HepG2 (cell line): ENCODE measurements at regions not wholly inside any gene's neighbourhood (a gene's known extent, or its start where the extent isn't known, plus 50 kb on each side); places are given as distances from the start of the nearest gene placed in this dataset.

Experiments used
- ATAC-seq: fragments of 200-7000 bp; cut with Tn5 transposase; 3 replicates; pipeline ENCODE4 v1.9.1; 2020; ENCODE audit warnings: mild to moderate bottlenecking, moderate library complexity
- BruUV-seq: library from RNA; stranded (reverse); fragments of 400-500 nt; replicated peaks from 2 replicates; lab custom pipeline; 2021; lab: Mats Ljungman, UMichigan
- CTCF ChIA-PET: fragments of 300-600 bp; formaldehyde crosslinking; extraction: SDS; loops from one replicate; lab custom pipeline; 2021; ENCODE audit warnings: low total read pairs, inconsistent platforms, low intra/inter-chr PET ratio; lab: Yijun Ruan, JAX
- POLR2A ChIA-PET: fragments of 350-600 bp; sonication (Branson Sonifier 250); formaldehyde crosslinking; loops from one replicate; lab custom pipeline; 2020; ENCODE audit warnings: antibody characterized with exemption, inconsistent platforms; lab: Yijun Ruan, JAX
- DNase-seq: peaks from one replicate; pipeline ENCODE4 v3.0.0-alpha.2; 2015; ENCODE audit warnings: low spot score
- FAIRE-seq: peaks from 3 replicates; lab custom pipeline; 2011; peaks lifted over from hg19 to GRCh38; lab: Jason Lieb, UNC
- H2AFZ ChIP-seq: one replicate; pipeline ENCODE4 v1.6.1; 2011; ENCODE audit warnings: low read length, inconsistent platforms
- H3K27ac ChIP-seq: fragments of 300-600 bp; 3 replicates; pipeline ENCODE4 v1.8.0; 2011; ENCODE audit warnings: mixed run types, mild to moderate bottlenecking, mixed read lengths, low read length, inconsistent platforms; ENCODE audit not compliant: insufficient read depth; ENCODE audit errors: extremely low read length
- H3K27me3 ChIP-seq, 2 experiments: fragments of 200-600 bp in 1 of 2; 2 replicates in 1 of 2; 3 replicates in 1 of 2; pipeline versions ENCODE4 v1.6.0 to v1.8.0; 2011; ENCODE audit warnings: low read length in 2 of 2, mild to moderate bottlenecking in 2 of 2, moderate library complexity in 2 of 2, inconsistent platforms in 1 of 2; ENCODE audit not compliant: insufficient read depth in 2 of 2, control insufficient read depth in 1 of 2
- H3K36me3 ChIP-seq, 2 experiments: fragments of 200-600 bp in 1 of 2; replicated peaks in 1 of 2; 2 replicates in 1 of 2; 3 replicates in 1 of 2; pipeline versions ENCODE4 v1.5.1 to v1.8.0; 2011; ENCODE audit warnings: low read length in 2 of 2, inconsistent platforms in 1 of 2; ENCODE audit not compliant: insufficient read depth in 2 of 2, control insufficient read depth in 1 of 2
- H3K4me1 ChIP-seq: 2 replicates; pipeline ENCODE4 v1.5.1; 2012; ENCODE audit warnings: low read length, inconsistent platforms; ENCODE audit not compliant: insufficient read depth
- H3K4me2 ChIP-seq: 2 replicates; pipeline ENCODE4 v1.6.0; 2011; ENCODE audit warnings: low read depth, low read length, inconsistent platforms
- H3K4me3 ChIP-seq, 3 experiments: fragments of 200-600 bp in 1 of 3; sonication (generic), shearing (Covaris generic) in 1 of 3; replicated peaks in 1 of 3; 2 replicates each; pipeline ENCODE4 v1.5.1; 2011 to 2016; ENCODE audit warnings: low read length in 3 of 3, inconsistent platforms in 2 of 3, low read depth in 2 of 3, mild to moderate bottlenecking in 2 of 3, control low read depth in 1 of 3, mixed read lengths in 1 of 3; ENCODE audit not compliant: insufficient read depth in 1 of 3
- H3K79me2 ChIP-seq: one replicate; pipeline ENCODE4 v1.6.1; 2011; ENCODE audit warnings: low read length, inconsistent platforms; ENCODE audit not compliant: insufficient read depth
- H3K9ac ChIP-seq: 2 replicates; pipeline ENCODE4 v1.6.0; 2011; ENCODE audit warnings: mild to moderate bottlenecking, low read depth, low read length, inconsistent platforms; ENCODE audit not compliant: insufficient read depth
- H3K9me3 ChIP-seq: 2 replicates; pipeline ENCODE4 v1.5.1; 2012; ENCODE audit warnings: mild to moderate bottlenecking, low read length
- H4K20me1 ChIP-seq: 2 replicates; pipeline ENCODE4 v1.6.0; 2011; ENCODE audit warnings: inconsistent platforms, mild to moderate bottlenecking, low read length, moderate library complexity; ENCODE audit not compliant: insufficient read depth
- AHR ChIP-seq: IDR thresholded peaks from 2 replicates; pipeline ENCODE4 v1.6.1; 2018; ENCODE audit warnings: missing genetic modification reagents, missing compliant biosample characterization
- DR1 ChIP-seq: sonication (generic); formaldehyde crosslinking; IDR thresholded peaks from 2 replicates; pipeline ENCODE4 v1.8.0; 2021; ENCODE audit warnings: mild to moderate bottlenecking, missing genetic modification reagents, inconsistent platforms
- GMEB1 ChIP-seq: sonication (generic); formaldehyde crosslinking; IDR thresholded peaks from 2 replicates; pipeline ENCODE4 v1.5.1; 2020; ENCODE audit warnings: missing genetic modification reagents, mild to moderate bottlenecking, borderline replicate concordance
- HNRNPLL ChIP-seq: fragments of 200-400 bp; formaldehyde crosslinking; IDR thresholded peaks from 2 replicates; pipeline ENCODE4 v1.6.1; 2017; ENCODE audit warnings: mild to moderate bottlenecking, low read depth, low read length; ENCODE audit not compliant: poor library complexity, severe bottlenecking
- KLF9 ChIP-seq: IDR thresholded peaks from 2 replicates; pipeline ENCODE4 v1.6.1; 2016; ENCODE audit warnings: low read depth
- MIER3 ChIP-seq: IDR thresholded peaks from 2 replicates; pipeline ENCODE4 v1.6.1; 2016; ENCODE audit warnings: missing compliant biosample characterization, borderline replicate concordance
- MXI1 ChIP-seq: IDR thresholded peaks from 3 replicates; pipeline ENCODE4 v1.6.1; 2012; ENCODE audit warnings: low read depth, low read length, inconsistent platforms, borderline replicate concordance
- NBN ChIP-seq: fragments of 450-650 bp; conservative IDR thresholded peaks from 2 replicates; pipeline ENCODE4 v1.6.1; 2017
- REXO4 ChIP-seq: sonication (generic); formaldehyde crosslinking; IDR thresholded peaks from 2 replicates; pipeline ENCODE4 v1.8.0; 2022; ENCODE audit warnings: missing genetic modification reagents, mild to moderate bottlenecking, borderline replicate concordance
- ZBTB38 ChIP-seq: sonication (generic); formaldehyde crosslinking; IDR thresholded peaks from 2 replicates; pipeline ENCODE4 v1.5.1; 2020; ENCODE audit warnings: mild to moderate bottlenecking, missing genetic modification reagents
- ZC3H4 ChIP-seq: sonication (generic); formaldehyde crosslinking; IDR thresholded peaks from 2 replicates; pipeline ENCODE4 v1.4.0; 2020; ENCODE audit warnings: missing genetic modification reagents, borderline replicate concordance
- ZFAT ChIP-seq: sonication (generic); formaldehyde crosslinking; conservative IDR thresholded peaks from 2 replicates; pipeline ENCODE4 v1.8.1; 2023; ENCODE audit warnings: missing genetic modification reagents, inconsistent platforms
- ZFX ChIP-seq: sonication (generic); formaldehyde crosslinking; IDR thresholded peaks from 2 replicates; pipeline ENCODE4 v1.4.0; 2020; ENCODE audit warnings: mild to moderate bottlenecking, low read depth, missing genetic modification reagents, moderate library complexity
- ZNF589 ChIP-seq: sonication (generic); formaldehyde crosslinking; conservative IDR thresholded peaks from 2 replicates; pipeline ENCODE4 v1.8.0; 2022; ENCODE audit warnings: mild to moderate bottlenecking, moderate library complexity, missing genetic modification reagents
- ZNF598 ChIP-seq: sonication (generic); formaldehyde crosslinking; IDR thresholded peaks from 2 replicates; pipeline ENCODE4 v1.5.1; 2020; ENCODE audit warnings: mild to moderate bottlenecking, missing genetic modification reagents, borderline replicate concordance
- ZNF652 ChIP-seq: IDR thresholded peaks from 2 replicates; pipeline ENCODE4 v1.6.1; 2016; ENCODE audit warnings: low read depth, borderline replicate concordance
- WGBS: methylation state at CpG from one replicate; pipeline ENCODE4 v1.1.6; 2017; ENCODE audit warnings: low lambda C conversion rate; 5-methylcytosine and 5-hydroxymethylcytosine counted together
- in situ Hi-C: cut with HindIII; loops from 2 replicates; pipeline ENCODE4 v1.10.0; 2017; ENCODE audit warnings: low pct_unique_long_range_greater_than_20kb; ENCODE audit not compliant: extremely low pct_ligation_motif_present
- intact Hi-C: fragments of 100-400 bp; cut with micrococcal nuclease; formaldehyde crosslinking; loops from one replicate; pipeline ENCODE4 v1.10.0; 2022; ENCODE audit not compliant: unreplicated experiment
- TF ChIP-seq, protein P1 (sequence below): sonication (generic); formaldehyde crosslinking; conservative IDR thresholded peaks from 2 replicates; pipeline ENCODE4 v1.4.0; 2020; ENCODE audit warnings: mild to moderate bottlenecking, missing genetic modification reagents, moderate library complexity

DNA sequence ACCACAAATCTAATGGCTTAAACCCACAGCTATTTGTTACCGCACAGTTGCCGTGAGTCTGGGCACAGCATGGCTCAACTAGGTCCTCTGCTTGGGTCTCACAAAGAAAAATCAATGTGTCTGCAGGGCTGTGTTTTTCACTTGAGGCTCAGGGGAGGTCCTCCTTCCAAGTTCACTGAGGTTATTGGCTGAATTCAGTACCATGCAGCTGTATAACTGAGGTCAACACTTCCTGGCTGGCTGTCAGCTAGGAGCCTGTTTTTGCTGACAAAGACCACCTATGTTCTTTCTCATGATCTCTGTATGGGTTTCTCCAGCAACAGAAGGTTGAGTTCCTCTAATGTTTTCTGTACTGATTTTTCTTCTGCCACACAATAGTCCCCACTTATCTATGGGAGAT is 736.7 kb upstream of the PRKX start:
- in situ Hi-C loops (no loop called here), intact Hi-C loops (no loop called here)
- no peaks in the 10 kb centered on the region for H4K20me1 ChIP-seq
- H3K36me3 ChIP-seq = no peaks in the 10 kb centered on the region
- ChIA-PET POLR2A (no interaction called here), CTCF (no interaction called here)
- no peak for FAIRE-seq
- no TSS peak for BruUV-seq
- no peaks in the 10 kb centered on the region for H3K27me3 ChIP-seq
- H3K9me3 ChIP-seq = peaks cover 10% of the 10 kb centered on the region; the same call in 1 of the 2 replicates
- H3K4me1 ChIP-seq = no peaks in the 10 kb centered on the region
- H3K27ac ChIP-seq = no peak overlapping the region
- no peak overlapping the region for H3K4me3 ChIP-seq
- DNase-seq = no peak
- TF ChIP-seq ZBTB38 (CRISPR knock-in tag) = no peak
- no peak for TF ChIP-seq REXO4
- no peak for TF ChIP-seq MXI1
- TF ChIP-seq NBN = no peak
- TF ChIP-seq MIER3 (CRISPR knock-in tag) = no peak
- TF ChIP-seq ZC3H4 (CRISPR knock-in tag) = no peak
- no peak for TF ChIP-seq ZNF598
- TF ChIP-seq ZNF589 = no peak
- TF ChIP-seq, all 625 proteins: peak for 0
- no peak for ATAC-seq
- no peak overlapping the region for H2AFZ ChIP-seq
- no peak overlapping the region for H3K9ac ChIP-seq
- H3K4me2 ChIP-seq = no peak overlapping the region
- WGBS = no CpG with 5 or more reads among the region's 2 CpGs
- no peaks in the 10 kb centered on the region for H3K79me2 ChIP-seq

- BruUV-seq = no TSS peak
- Histone ChIP-seq H3K27ac (no peak overlapping the region), H3K79me2 (no peaks in the 10 kb centered on the region), H3K4me3 (no peak overlapping the region), H3K4me2 (no peak overlapping the region), H3K36me3 (no peaks in the 10 kb centered on the region), H3K9ac (no peak overlapping the region), H2AFZ (no peak overlapping the region), H3K4me1 (no peaks in the 10 kb centered on the region), H3K9me3 (no peaks in the 10 kb centered on the region; the same call in 1 of the 2 replicates), H4K20me1 (no peaks in the 10 kb centered on the region), H3K27me3 (no peaks in the 10 kb centered on the region)
- ChIA-PET CTCF (no interaction called here), POLR2A (no interaction called here)
- DNase-seq (no peak), FAIRE-seq (no peak), ATAC-seq (no peak)
- in situ Hi-C loops = no loop called here
- 3% methylated on average over 4 of the region's 4 CpGs for WGBS
- intact Hi-C loops = no loop called here
- TF ChIP-seq ZNF652 (no peak), ZFAT (CRISPR knock-in tag) (no peak), HNRNPLL (no peak), ZFX (CRISPR knock-in tag) (no peak), DR1 (CRISPR knock-in tag) (no peak), GMEB1 (CRISPR knock-in tag) (no peak), KLF9 (CRISPR knock-in tag) (no peak), AHR (no peak)
- TF ChIP-seq, protein P1, sequence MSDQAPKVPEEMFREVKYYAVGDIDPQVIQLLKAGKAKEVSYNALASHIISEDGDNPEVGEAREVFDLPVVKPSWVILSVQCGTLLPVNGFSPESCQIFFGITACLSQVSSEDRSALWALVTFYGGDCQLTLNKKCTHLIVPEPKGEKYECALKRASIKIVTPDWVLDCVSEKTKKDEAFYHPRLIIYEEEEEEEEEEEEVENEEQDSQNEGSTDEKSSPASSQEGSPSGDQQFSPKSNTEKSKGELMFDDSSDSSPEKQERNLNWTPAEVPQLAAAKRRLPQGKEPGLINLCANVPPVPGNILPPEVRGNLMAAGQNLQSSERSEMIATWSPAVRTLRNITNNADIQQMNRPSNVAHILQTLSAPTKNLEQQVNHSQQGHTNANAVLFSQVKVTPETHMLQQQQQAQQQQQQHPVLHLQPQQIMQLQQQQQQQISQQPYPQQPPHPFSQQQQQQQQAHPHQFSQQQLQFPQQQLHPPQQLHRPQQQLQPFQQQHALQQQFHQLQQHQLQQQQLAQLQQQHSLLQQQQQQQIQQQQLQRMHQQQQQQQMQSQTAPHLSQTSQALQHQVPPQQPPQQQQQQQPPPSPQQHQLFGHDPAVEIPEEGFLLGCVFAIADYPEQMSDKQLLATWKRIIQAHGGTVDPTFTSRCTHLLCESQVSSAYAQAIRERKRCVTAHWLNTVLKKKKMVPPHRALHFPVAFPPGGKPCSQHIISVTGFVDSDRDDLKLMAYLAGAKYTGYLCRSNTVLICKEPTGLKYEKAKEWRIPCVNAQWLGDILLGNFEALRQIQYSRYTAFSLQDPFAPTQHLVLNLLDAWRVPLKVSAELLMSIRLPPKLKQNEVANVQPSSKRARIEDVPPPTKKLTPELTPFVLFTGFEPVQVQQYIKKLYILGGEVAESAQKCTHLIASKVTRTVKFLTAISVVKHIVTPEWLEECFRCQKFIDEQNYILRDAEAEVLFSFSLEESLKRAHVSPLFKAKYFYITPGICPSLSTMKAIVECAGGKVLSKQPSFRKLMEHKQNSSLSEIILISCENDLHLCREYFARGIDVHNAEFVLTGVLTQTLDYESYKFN (CRISPR knock-in tag) = no peak
Observed at GRCh38 chrX:4435905-4436304, 722.5 kb upstream of the PRKX start.
